CD4-positive, alpha-beta T cell treated with Interleukin-15 for 1 hour (primary cell): ENCODE measurements at regions not wholly inside any gene's neighbourhood (a gene's known extent, or its start where the extent isn't known, plus 50 kb on each side); places are given as distances from the start of the nearest gene placed in this dataset.
"Not testable (repeated sequence)": the region's sequence is repeated elsewhere in the genome, so short reads cannot be mapped to it uniquely, and the experiment has no call there.

Experiments used
- DNase-seq: peaks from one replicate; pipeline ENCODE4 v3.0.0-alpha.2; 2020

DNA sequence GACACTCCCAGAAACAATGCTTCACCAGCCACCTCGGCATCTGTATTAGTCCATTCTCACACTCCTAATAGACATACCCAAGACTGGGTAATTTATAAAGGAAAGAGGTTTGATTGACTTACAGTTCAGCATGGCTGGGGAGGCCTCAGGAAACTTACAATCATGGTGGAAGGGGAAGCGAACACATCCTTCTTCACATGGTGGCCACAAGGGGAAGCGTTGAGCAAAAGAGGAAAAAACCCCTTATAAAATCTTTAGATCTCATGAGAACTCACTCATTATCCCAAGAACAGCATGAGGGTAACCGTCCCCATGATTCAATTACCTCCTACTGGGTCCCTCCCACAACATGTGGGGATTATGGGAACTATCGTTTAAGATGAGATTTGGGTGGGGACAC lies 140.9 kb downstream of the LIG4 start:
- not testable (repeated sequence) for DNase-seq

DNA sequence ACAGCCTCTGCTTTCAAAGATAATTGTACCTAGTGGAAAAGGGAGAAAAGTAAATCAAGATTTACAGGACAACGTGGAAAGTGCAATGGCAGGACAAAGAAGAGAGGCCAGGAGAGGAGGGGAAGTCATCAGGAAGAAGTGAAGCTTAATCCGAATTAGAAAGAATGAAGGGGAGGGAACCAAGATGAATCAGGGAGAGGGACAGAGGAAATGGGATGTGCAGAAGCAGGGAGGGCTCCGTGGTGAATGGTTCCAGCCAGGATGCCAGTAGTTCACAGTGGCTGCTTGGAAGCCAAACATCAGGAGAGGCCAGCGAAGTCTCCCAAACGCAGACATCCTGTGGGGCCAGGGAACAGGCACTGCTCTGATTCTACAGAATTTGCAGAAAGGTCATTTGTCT lies 144.4 kb downstream of the LIG4 start:
- no peak for DNase-seq

DNA sequence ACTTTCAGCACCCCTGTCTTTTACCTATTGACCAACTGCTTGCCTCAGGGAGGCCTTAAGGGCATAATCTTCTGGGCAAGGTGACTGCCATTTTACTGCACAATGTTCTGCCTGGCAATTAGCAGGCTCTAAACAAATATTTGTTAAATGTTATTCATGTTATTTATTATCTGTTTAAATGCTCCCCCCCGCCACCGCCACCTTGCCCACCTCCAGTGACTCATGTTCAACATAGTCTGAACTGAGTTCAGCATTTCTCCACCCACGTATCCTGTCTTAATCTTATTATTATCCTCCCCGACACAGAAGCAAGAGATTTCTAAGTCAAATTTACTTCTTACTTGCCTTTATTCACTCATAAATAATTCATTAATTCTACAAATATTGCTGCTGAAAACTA lies 144.8 kb downstream of the LIG4 start:
- DNase-seq: no peak

DNA sequence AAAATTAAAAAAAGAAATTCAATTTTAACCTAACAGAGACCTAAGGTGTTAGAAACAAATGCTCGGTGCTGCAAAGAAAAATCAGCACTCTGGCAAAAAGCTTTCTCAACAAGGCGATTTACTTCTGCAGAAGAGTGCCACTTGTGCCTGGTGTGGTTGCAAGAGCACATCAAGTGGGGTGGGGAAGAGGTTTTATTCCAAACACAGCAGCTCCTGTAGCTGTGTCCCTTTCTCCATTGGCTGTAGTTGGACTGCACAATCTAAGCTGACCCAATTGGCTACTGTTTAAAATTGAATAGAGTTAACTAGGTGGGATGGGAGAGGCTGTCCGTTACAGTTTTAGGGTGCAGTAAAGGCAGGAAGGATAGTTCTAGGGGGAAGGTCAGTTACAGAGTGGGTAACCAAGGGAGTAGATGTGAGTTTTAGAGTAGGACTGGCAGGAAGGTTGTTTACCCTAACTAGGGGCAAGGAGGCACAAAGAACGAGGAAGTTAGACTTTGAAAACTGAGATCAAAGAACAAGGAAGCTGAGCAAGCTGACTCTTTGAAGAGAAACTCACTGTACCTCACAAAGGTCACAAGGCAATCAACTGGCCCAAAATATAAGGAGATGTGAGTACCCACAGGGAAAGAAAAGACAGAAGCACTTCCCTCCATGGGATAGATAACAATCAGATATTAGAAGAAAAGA lies 145.7 kb downstream of the LIG4 start:
- DNase-seq: no peak

DNA sequence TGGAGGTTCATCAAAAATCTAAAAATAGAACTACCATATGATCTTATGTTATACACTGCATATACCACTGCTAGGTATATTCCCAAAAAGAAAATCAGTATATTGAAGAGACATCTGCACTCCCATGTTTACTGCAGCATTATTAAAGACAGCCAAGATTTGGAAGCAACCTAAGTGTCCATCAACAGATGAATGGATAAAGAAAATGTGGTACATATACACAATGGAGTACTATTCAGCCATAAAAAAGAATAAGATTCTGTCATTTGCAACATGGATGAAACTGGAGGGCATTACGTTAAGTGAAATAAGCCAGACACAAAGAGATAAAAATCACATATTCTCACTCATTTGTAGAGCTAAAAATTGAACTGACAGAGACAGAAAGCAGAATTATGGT lies 151.0 kb downstream of the LIG4 start:
- not testable (repeated sequence) for DNase-seq

DNA sequence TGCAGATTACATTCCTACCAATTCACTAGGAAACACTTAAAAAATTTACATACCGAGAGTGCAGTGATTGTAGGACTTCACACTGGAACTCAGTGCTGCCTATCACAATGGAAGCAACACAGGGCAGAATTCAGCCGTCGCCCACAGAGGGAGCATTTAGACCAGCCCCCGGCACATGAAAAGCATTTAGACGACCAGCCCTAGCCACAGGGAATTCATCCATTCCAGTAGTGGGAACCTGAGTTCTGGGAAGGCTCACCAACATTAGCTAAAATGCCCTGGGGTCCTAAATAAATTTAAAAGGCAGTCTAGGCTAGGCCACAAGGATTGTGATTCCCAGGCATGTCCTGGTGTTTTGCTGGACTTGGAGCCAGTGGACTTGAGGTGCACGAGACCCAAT lies 155.2 kb downstream of the LIG4 start:
- DNase-seq: no peak

DNA sequence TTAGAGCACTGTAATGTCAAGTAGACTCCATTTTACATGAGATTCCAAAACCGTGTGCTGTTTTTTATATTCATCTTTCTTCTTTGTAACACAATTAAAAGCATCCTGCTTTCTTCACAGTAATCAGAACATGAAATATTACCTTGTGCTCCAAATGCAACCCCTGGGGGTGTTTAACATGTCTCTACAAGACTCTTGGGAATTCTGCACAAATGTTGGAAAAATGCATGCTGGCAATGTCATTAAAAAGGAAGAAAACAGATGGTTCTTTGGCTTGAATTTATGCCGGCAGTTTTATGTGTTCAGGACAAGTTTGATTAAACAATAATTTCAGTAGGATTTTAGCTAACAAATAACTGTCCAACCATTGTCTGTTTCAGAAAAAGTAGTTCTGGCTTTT lies 159.1 kb downstream of the LIG4 start:
- DNase-seq: no peak

DNA sequence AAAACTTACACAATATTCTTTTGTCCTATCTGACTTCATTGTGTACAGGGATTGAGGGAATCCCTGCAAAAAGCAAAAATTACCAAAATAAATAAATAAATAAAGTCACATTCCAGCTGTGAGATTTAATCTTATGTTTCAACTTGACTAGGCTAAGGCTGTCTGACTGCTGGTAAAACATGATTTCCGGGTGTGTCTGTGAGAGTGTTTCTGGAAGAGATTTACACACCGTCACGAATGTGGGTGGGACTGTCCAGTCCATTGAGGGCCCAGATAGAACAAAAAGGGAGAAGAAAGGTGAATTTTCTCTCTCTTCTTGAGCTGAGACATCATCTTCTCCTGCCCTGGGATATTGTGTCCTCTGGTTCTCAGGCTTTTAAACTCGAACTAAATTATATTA lies 166.1 kb downstream of the LIG4 start:
- DNase-seq: no peak

DNA sequence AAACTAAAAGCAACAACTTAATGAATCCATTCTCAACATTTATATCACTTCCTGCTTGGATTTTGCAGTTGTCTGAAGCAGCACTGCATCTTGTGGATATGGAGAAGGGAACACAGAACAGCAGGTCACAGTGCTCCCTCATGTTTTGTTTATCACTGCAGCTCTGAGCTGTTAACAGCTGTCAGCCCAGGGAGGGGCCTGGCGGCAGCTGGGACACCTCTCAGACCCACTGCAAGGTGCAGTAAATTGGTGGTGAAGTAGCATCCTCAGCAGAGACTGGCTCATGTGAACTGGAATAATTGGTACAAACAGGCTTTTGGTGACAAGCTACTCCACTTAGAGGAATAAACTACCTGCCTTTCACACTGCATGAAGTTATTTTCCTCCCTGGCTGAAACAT lies 170.4 kb downstream of the LIG4 start:
- DNase-seq: no peak

DNA sequence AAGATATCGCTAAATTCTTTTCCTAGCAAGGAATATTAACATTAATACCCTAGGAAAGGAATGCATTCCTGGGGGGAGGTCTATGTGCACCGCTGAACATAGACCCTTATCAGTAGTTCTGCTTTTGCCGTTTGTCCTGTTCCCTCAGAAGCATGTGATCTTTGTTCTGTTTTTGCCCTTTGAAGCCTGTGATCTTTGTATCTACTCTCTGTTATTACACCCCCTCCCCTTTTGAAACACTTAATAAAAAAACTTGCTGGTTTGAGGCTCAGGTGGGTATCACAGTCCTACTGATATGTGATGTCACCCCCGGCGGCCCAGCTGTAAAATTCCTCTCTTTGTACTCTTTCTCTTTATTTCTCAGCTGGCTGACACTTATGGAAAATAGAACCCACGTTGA lies 172.5 kb downstream of the LIG4 start:
- DNase-seq: not testable (repeated sequence)

DNA sequence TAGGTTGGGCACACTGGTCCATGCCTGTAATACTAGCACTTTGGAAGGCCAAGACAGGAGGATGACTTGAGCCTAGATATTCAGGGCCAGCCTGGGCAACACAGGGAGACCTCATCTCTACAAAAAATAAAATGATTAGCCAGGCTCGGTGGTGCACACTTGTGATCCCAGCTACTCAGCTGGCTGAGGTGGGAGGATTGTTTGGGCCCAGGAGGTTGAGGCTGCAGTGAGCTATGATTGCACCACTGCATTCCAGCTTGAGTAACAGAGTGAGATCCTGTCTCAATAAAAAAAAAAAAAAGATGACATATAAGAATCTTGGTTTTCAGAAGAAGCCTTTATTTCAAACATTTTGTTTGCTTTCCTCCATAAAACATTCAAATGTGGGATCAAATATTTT lies 178.0 kb downstream of the LIG4 start:
- no peak for DNase-seq

DNA sequence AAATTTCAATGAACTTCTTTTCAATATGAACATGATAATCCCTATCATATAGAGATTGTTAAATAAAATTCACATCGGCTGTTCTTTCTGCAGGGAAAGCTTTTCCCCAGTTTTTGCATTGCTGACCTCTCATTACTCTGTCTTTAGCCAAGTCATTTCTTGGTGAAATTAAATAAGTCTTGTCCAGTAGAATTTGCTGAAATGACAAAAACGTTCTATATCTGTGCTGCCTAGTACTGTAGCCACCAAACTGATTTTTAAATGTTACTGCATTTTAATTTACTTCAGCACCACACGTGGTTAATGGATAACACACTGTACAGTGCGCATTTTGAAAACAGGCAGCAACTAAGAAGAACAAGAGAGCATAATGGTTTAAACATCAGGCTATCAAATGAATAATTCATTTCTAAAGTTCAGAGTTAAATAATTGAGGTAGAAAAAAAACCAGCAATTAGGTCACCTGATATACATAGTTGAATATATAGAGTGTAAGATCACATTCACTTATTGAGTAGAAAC lies 178.9 kb downstream of the LIG4 start:
- no peak for DNase-seq

DNA sequence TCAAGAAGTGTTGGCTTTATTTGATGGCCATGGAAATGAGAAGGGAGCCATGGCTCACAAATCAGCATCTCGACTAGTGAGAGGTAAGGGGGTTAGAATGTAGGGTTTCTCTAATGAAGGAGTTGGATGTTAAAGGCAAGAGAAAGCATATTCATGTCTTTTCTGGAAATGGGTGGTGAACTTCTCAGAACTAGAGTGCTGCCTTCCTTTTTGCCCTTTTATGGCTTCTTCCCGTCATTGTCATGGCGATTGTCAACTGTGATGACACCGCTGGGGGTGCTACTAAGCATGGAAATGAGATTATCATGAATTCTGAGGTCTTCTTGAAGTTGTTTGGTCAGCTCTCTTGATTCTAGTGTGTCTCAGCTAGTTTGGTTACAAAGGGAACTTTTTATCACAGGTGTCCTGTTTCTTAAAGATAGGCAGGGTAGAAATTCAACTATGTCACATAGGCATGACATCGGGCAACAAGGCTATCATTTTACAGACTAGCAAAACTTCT lies 180.4 kb downstream of the LIG4 start:
- no peak for DNase-seq

DNA sequence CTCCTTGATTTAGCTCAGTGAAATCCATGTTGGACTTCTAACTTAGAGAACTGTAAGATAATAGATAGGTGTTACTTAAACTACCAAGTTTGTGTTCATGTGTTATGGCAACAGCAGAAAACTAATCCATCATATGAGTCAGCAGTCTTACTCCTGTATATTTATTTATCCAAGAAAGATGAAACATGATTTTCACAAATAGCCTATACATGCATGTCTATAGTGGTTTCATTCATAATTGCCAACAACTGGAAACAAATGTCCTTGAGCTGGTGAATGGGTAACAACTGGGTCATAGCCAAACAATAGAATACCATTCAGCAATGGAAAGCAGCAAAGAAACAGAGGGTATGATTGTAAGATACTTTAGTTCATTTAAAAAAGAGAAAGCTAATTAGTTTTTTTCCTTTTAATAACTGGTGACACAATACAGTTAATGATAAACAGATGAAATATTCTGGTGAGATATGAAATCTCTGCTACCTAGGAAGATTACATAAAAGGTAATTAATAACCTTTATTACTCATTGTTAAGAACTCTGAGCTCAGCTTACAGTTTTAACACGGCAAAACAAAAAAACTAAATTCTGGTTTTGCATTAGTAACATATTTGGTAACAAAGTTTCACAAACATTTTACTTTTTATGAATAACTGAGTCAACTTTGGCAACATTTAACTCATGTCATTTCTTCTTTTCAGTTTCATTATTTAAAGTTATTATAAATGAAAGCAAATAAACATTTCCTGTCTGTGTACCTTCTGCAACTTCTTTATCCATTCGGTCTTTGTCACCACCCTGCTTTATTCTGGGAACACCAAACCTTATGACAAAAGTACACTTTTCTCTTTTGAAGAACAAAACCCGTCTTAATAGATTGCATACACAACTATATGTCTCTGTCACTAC lies 181.3 kb downstream of the LIG4 start:
- DNase-seq: no peak

DNA sequence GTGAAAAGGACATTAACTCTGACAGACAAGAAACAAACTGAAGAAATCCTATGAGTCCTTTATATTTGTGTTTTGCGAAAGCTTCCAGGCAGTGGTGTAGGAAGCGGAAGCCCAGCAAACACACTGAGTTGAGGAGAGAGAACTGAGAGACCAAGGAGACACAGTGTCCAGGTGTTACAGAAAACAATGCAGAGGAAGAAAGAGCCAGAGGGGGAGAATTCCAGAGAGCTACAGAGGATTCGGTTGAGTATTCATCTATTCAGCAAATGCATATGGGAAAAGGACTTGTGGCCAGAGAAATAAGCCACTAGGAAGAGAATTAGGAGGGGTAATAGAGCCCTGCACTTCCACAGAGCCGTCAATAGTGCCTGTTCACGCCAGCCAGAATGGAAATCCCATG lies 183.5 kb downstream of the LIG4 start:
- DNase-seq: no peak

DNA sequence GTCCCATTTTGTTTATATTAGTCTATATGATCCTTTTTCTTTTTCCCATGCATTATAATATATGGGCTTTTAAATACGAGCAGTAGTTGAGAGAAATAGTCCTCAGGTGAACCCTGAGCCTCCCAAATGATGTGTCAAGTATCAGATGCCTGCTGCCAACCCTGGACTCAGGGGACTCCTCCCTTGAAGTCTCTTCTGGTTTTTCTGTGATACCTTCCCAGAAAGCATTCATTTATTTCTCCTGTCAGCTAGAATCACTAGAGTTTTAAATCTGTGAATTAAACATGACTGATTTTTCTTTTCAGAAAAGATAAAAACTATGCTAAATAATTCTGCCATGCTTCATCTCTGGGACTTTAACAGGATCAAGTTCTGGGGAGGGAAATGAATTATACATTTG lies 184.6 kb downstream of the LIG4 start:
- no peak for DNase-seq

DNA sequence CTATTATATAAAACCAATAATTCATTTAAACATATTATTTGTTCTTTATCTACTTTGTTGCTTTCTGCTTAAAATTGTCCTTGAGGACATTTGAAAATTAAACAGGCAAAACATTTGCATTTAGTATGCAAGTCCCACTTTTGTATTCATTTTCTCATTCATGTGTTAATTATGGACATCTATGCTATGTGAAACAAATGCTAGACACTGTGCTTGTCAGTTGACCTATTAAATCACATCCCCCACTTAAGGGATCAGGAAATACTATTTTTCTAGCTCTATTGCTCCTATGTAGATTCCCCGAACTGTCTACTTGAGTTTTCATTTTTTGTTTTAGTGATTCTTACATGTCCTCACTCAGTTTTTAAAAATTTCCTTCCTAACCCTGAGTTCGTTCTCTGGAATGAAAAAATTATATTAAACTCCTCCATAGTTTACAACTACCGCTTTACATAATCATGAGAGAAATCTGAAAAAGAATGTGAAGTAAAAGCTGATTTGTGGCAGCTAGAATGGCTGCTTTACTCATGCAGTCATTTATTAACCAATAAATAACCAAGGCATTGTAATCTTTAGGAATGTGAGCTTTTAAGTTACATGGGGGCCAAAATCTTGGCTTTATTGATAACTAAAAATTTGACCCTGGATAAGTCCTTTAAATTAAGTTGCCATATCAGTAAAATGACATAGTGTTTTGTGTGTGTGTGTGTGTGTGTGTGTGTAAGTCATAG lies 188.5 kb downstream of the LIG4 start:
- DNase-seq: no peak

DNA sequence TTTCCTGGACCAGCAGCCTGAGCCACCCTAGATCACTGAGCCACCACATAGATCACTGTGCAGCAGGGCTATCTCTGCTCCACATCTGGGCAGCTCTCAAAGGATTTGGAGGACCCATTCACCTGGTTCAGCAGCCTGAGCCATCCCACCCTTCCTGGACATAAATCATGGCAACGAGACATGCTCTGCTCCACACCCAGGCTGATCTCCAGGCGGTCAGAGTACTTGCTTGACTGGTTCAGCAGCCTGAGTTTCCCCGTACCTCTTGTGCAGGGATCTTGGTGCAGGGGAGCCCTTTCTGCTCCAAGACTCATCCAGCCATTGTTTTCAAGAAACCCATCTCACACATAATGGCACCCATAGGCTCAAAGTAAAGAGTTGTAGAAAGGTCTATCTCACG lies 195.3 kb downstream of the LIG4 start:
- no peak for DNase-seq

DNA sequence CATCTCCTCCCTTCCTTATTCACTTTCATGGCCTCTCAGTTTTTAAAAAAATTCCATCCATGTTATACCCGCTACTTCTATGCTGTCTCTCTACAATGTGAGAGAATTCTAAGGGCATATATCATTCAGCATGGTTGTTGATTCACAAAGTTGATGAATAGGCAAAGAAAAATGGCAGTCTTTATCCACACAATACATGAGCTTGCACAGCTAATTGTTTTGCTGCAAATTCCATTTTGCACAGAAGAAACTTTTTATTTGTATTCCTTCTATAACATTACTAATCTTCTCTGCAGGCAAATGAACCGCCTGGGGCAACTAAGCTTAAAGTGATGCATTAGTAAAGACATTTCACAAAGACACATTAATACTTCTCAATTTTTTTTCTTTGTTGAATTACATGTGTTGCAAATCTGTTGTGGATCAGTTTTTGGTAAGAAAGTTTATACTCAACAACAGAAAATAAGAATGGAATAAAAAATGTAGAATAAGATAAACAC lies 196.9 kb downstream of the LIG4 start:
- DNase-seq: no peak

DNA sequence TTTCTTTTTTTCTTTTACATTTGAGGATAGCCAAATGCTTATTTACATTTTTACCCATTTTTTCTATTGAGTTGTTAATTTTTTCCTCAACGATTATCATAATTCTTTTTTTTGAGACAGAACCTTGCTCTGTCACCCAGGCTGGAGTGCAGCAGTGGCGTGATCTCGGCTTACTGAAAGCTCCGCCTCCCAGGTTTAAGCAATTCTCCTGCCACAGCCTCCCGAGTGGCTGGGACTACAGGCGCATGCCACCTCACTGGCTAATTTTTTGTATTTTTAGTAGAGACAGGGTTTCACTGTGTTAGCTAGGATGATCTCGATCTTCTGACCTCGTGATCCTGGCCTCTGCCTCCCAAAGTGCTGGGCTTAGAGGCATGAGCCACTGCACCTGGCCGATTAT lies 208.7 kb downstream of the LIG4 start:
- no peak for DNase-seq

DNA sequence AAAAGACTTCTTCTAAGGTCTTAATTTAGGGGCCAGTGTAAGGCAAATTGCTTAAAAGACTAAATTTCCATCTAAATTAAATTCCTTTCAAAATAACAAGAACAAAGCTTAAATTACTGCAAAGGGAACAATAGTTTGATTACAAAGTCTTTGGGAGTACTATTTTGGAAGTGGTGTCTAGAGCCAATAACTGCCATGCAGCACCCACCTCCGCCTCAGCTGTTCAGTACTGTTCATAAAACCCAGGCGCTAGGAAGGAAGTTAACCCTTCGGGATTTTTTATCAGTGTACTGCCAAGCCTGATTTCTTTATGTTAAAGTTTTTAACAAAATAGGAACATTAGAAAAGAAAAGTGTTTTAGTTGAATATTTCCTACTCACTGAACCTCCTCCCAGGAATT lies 210.1 kb downstream of the LIG4 start:
- no peak for DNase-seq

DNA sequence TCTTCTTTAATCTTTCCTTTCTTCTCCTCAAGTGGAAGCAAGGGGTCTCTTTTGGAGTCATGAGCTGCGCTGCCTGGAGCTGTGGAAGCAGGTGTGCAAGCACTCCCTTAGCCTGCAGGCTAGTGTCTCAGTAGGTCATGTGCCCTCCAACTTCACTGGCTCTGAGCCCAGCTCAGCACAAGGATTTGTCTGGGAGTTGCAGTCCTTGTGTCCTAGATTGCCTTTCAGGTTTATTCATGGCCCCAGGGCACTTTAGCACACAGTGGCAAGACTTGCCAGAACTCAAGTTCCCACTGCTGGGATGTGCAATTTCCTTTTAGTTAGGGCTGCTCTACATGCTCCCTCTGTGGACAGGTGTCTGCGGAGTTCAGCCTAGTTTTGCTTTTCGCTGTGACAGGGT lies 211.7 kb downstream of the LIG4 start:
- DNase-seq: no peak

DNA sequence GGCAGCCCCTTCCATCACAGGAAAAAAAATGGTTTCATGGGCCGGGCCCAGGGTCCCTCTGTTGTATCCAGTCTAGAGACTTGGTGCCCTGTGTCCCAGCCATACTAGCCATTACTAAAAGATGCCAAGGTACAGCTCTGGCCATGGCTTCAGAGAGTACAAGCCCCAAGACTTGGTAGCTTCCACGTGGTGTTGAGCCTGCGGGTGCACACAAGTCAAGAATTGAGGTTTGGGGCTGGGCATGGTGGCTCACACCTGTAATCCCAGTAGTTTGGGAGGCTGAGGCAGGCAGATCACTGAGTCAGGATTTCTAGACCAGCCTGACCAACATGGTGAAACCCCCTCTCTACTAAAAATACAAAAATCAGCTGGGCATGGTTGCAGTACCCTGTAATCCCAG lies 214.3 kb downstream of the LIG4 start:
- DNase-seq: no peak
